Skeletal muscle satellite cell (primary cell): ENCODE measurements at regions not wholly inside any gene's neighbourhood (a gene's known extent, or its start where the extent isn't known, plus 50 kb on each side); places are given as distances from the start of the nearest gene placed in this dataset.

Source experiments
- H3K27me3 ChIP-seq: 2 replicates; pipeline ENCODE4 v1.7.0; 2013; ENCODE audit warnings: low read length; ENCODE audit not compliant: control insufficient read depth, insufficient read depth
- H3K36me3 ChIP-seq: 2 replicates; pipeline ENCODE4 v1.7.0; 2013; ENCODE audit warnings: mild to moderate bottlenecking, control low read depth, low read length; ENCODE audit not compliant: insufficient read depth
- H3K4me1 ChIP-seq: 2 replicates; pipeline ENCODE4 v1.7.0; 2013; ENCODE audit warnings: low read length; ENCODE audit not compliant: control insufficient read depth, insufficient read depth
- H3K4me2 ChIP-seq: 2 replicates; pipeline ENCODE4 v1.7.0; 2013; ENCODE audit warnings: mild to moderate bottlenecking, low read length
- H3K4me3 ChIP-seq: 2 replicates; pipeline ENCODE4 v1.7.0; 2013; ENCODE audit warnings: low read length
- H3K9ac ChIP-seq: 2 replicates; pipeline ENCODE4 v1.7.0; 2013; ENCODE audit warnings: mild to moderate bottlenecking, low read depth, low read length, moderate library complexity
- H3K9me3 ChIP-seq: replicated peaks from 2 replicates; pipeline ENCODE4 v1.7.0; 2013; ENCODE audit warnings: mild to moderate bottlenecking, control low read depth, low read length

GRCh38 chr1:229203991-229204632, 66.8 kb upstream of the RAB4A start:
- H3K27me3 ChIP-seq, result peaks cover 33% of the 10 kb centered on the region
- H3K9me3 ChIP-seq, result no peaks in the 10 kb centered on the region
- no peak overlapping the region for H3K4me3 ChIP-seq
- no peak overlapping the region for H3K9ac ChIP-seq
- no peaks in the 10 kb centered on the region for H3K36me3 ChIP-seq
- H3K4me2 ChIP-seq, result no peak overlapping the region
- peaks cover 14% of the 10 kb centered on the region for H3K4me1 ChIP-seq

- H3K36me3 ChIP-seq, result no peaks in the 10 kb centered on the region
- H3K9ac ChIP-seq, result no peak overlapping the region
- H3K4me3 ChIP-seq, result no peak overlapping the region
- peak overlapping the region; percentile 6 for H3K4me2 ChIP-seq
- H3K27me3 ChIP-seq, result peaks cover 33% of the 10 kb centered on the region
- peaks cover 8% of the 10 kb centered on the region for H3K4me1 ChIP-seq
- no peaks in the 10 kb centered on the region for H3K9me3 ChIP-seq
These were observed 65.8 kb upstream of the RAB4A start for GRCh38 chr1:229204921-229205777.

- H3K4me2 ChIP-seq, result no peak overlapping the region
- H3K36me3 ChIP-seq, result no peaks in the 10 kb centered on the region
- H3K4me1 ChIP-seq, result peaks cover 7% of the 10 kb centered on the region
- H3K27me3 ChIP-seq, result peaks cover 33% of the 10 kb centered on the region
- H3K9ac ChIP-seq, result no peak overlapping the region
- H3K4me3 ChIP-seq, result no peak overlapping the region
- H3K9me3 ChIP-seq, result no peaks in the 10 kb centered on the region
These were observed 65.1 kb upstream of the RAB4A start for GRCh38 chr1:229205854-229206253.

- Histone ChIP-seq H3K27me3 (peaks cover 31% of the 10 kb centered on the region), H3K9me3 (no peaks in the 10 kb centered on the region), H3K4me1 (peaks cover 7% of the 10 kb centered on the region), H3K4me3 (no peak overlapping the region), H3K4me2 (no peak overlapping the region), H3K9ac (no peak overlapping the region), H3K36me3 (no peaks in the 10 kb centered on the region)
These were observed 63.0 kb upstream of the RAB4A start for GRCh38 chr1:229207916-229208315.

- Histone ChIP-seq H3K4me2 (no peak overlapping the region), H3K9me3 (no peaks in the 10 kb centered on the region), H3K9ac (no peak overlapping the region), H3K36me3 (no peaks in the 10 kb centered on the region), H3K4me3 (no peak overlapping the region), H3K27me3 (peaks cover 27% of the 10 kb centered on the region), H3K4me1 (peaks cover 7% of the 10 kb centered on the region)
These were observed 62.4 kb upstream of the RAB4A start for GRCh38 chr1:229208481-229208880.

- H3K4me3 ChIP-seq, result no peak overlapping the region
- peaks cover 23% of the 10 kb centered on the region for H3K27me3 ChIP-seq
- no peaks in the 10 kb centered on the region for H3K9me3 ChIP-seq
- H3K9ac ChIP-seq, result no peak overlapping the region
- no peak overlapping the region for H3K4me2 ChIP-seq
- peaks cover 7% of the 10 kb centered on the region for H3K4me1 ChIP-seq
- H3K36me3 ChIP-seq, result no peaks in the 10 kb centered on the region
These were observed 61.5 kb upstream of the RAB4A start for GRCh38 chr1:229209386-229209785.

GRCh38 chr1:229209816-229210215, 61.1 kb upstream of the RAB4A start:
- H3K9ac ChIP-seq, result no peak overlapping the region
- no peak overlapping the region for H3K4me3 ChIP-seq
- no peaks in the 10 kb centered on the region for H3K36me3 ChIP-seq
- no peak overlapping the region for H3K4me2 ChIP-seq
- peaks cover 23% of the 10 kb centered on the region for H3K27me3 ChIP-seq
- H3K9me3 ChIP-seq, result no peaks in the 10 kb centered on the region
- peaks cover 7% of the 10 kb centered on the region for H3K4me1 ChIP-seq

- Histone ChIP-seq H3K27me3 (peaks cover 17% of the 10 kb centered on the region), H3K4me3 (no peak overlapping the region), H3K36me3 (no peaks in the 10 kb centered on the region), H3K4me1 (no peaks in the 10 kb centered on the region), H3K9me3 (no peaks in the 10 kb centered on the region), H3K9ac (no peak overlapping the region), H3K4me2 (no peak overlapping the region)
These were observed 60.1 kb upstream of the RAB4A start for GRCh38 chr1:229210844-229211243.

- Histone ChIP-seq H3K9ac (no peak overlapping the region), H3K4me3 (no peak overlapping the region), H3K27me3 (no peaks in the 10 kb centered on the region), H3K9me3 (no peaks in the 10 kb centered on the region), H3K4me1 (no peaks in the 10 kb centered on the region), H3K4me2 (no peak overlapping the region), H3K36me3 (no peaks in the 10 kb centered on the region)
These were observed 57.1 kb upstream of the RAB4A start for GRCh38 chr1:229213797-229214196.

GRCh38 chr1:229217716-229218115, 53.2 kb upstream of the RAB4A start:
- no peak overlapping the region for H3K4me2 ChIP-seq
- no peak overlapping the region for H3K4me3 ChIP-seq
- H3K27me3 ChIP-seq, result no peaks in the 10 kb centered on the region
- no peak overlapping the region for H3K9ac ChIP-seq
- no peaks in the 10 kb centered on the region for H3K36me3 ChIP-seq
- H3K9me3 ChIP-seq, result no peaks in the 10 kb centered on the region
- H3K4me1 ChIP-seq, result peaks cover 6% of the 10 kb centered on the region

- no peaks in the 10 kb centered on the region for H3K36me3 ChIP-seq
- H3K4me1 ChIP-seq, result peaks cover 6% of the 10 kb centered on the region
- no peaks in the 10 kb centered on the region for H3K27me3 ChIP-seq
- H3K9ac ChIP-seq, result no peak overlapping the region
- no peaks in the 10 kb centered on the region for H3K9me3 ChIP-seq
- no peak overlapping the region for H3K4me2 ChIP-seq
- no peak overlapping the region for H3K4me3 ChIP-seq
These were observed 52.3 kb upstream of the RAB4A start for GRCh38 chr1:229218612-229219025.
